Mucosa of gallbladder (tissue), 1 donor: ENCODE measurements at regions not wholly inside any gene's neighbourhood (a gene's known extent, or its start where the extent isn't known, plus 50 kb on each side); places are given as distances from the start of the nearest gene placed in this dataset.
"Not testable (repeated sequence)": the region's sequence is repeated elsewhere in the genome, so short reads cannot be mapped to it uniquely, and the experiment has no call there.

Source experiments
- DNase-seq: peaks from one replicate; pipeline ENCODE4 v3.0.0-alpha.2; 2020; ENCODE audit warnings: low spot score
- donor health status: DM: no; HTN: no; CAD: no.

DNA sequence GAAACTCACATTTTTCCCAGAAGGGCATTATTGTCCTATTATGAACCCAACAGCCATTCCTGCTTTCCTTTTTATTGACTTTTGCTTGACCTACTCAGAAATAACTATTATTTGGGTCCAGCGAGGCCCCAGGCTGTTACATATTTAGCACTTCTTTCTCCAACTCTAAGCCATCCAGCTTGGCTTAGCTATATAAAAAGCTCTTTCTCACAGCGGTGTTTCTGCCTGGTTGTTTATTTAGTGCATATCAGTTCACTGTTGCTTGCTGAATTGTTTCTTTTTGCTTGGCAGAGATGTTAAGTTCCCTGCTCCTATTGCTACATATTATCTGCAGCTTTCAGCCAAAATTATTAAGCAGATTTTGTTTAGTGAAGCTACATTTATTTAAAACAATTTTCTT, 1156.8 kb upstream of the SEMA6A start:
- DNase-seq: no peak

DNA sequence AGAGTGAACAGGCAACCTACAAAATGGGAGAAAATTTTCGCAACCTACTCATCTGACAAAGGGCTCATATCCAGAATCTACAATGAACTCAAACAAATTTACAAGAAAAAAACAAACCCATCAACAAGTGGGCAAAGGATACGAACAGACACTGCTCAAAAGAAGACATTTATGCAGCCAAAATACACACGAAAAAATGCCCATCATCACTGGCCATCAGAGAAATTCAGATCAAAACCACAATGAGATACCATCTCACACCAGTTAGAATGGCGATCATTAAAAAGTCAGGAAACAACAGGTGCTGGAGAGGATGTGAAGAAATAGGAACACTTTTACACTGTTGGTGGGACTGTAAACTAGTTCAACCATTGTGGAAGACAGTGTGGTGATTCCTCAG, 1146.2 kb upstream of the SEMA6A start:
- DNase-seq: not testable (repeated sequence)

DNA sequence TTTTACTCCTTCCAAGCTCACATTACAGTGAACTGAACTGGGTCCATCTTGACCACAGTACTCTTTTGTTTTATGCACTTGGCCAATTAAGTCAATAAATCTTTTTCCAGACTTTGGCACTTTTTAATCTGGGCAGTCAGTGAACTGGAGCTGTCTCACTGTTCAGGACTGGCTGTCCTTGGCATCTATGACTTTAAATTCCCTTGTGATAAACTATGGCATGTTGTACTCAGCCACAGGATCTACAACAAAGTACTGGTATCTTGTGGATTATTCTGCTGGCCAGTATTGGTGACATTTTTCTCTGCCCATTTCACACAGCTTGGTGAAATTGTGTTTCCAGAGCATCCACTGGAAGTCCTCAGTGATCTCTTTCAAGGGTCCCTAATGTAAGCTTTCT, 1144.8 kb upstream of the SEMA6A start:
- no peak for DNase-seq

DNA sequence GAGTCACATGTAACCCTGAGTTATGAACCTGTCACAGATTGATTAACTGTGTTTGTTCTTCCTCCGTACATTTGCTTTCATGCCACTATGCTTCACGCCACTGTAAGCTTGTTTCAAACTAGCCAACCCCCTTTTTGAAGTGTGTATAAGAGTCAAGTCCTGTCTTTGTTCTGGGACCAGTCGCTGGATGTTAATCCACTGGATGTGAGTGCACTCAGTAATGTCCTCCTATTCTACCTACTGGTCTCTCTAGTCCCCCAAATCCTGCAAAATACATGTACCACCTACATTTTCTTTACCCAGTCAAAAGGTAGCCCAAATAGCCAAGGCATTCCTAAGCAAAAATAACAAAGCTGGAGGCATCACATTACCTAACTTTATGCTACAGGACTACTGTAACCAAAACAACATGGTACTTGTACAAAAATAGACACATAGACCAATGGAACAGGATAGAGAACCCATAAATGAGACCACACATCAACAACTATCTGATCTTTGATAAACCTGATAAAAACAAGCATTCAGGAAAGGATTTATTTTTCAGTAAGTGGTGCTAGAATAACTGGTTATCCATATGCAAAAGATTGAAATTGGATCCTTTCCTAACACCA, 1139.1 kb upstream of the SEMA6A start:
- DNase-seq: no peak

DNA sequence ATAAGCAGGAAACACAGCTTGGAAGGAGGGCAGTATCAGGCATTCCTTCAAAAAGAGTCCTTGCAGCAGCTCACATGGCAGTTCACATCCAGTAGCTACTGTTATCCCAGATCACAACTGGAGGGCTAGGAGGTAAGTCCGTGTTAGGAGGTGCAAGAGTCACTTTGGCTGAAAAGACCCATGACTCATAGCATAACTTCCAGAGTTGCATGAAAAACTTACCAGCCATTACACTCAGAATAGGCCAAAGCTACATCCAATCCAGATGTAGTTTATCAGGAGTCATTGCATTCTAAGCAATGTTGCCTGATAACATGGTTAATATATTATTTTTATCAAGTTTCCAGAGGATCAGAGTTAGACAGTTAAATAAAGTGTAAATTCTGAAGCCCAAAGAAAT, 1126.4 kb upstream of the SEMA6A start:
- DNase-seq: no peak

DNA sequence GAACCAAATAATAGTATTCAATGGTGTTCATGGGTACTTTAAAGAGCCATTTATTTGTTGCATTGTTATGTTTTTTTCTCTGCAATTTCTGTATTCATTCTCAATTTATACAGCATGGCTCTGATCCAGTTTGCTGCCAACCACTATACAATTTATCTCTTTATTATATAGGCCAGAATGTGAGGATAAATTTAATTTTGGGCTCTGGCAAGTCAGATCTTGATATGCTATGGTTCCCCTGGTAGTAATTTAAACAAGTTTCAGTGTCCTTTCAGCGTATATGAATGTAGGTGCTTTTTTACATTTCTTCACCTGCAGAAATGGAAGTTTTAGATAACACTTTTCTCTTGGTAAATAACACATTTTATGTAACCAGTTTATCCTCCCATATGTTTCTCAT, 1118.0 kb upstream of the SEMA6A start:
- no peak for DNase-seq

DNA sequence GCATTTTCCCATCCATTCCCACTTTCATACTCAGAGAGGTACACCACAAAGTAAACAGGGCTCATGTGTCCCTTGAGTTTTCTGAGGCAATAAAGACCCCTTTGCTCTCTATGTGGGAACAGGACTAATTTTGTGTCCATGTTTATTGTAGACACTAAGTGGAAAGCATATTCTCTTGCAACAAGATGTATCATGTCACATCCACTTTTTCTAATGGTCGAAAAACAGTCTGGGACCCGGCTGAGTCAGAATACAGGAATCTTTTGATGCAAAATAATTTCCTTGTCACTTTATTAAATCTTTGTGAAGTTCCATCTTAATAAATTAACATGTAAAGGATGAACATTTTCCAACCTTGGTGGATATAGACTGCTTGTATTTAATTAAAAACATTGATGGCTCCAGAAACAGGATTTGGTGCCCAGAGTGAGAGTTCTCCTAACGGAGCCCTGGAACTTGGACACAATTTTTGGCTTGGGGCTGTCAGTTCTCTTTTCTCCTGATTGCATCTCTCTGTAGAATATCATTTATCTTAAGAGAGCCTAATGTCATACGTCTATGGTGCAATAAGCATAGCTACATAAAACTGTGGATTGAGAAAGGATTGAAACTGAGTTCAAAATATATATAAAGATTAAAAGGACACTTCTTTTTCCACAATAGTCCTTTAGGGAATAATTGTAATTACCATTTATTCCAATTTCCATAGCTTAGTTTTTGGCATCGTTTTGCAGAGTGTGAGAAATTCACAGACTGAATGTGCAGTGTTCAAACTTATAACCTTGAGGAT, 1116.7 kb upstream of the SEMA6A start:
- no peak for DNase-seq

DNA sequence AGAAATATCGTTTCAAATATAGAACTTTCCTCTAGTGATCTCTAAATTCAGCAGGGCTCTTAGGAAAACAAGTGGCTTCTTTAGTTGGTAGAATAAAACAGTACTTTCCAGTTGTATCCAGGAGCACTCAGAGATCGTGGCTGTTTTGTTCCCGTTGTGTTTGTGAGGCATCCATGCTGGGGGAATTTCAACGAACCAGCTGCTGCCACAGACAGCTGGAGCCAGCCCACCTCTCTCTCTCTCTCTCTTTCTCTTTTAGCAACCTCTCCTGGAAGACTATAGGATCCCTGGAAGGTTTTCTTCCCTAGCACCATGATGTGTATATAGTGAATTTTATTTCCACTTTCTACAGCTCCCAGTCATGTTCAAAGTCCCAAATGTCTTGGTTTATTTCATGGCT, 1116.0 kb upstream of the SEMA6A start:
- DNase-seq: no peak

DNA sequence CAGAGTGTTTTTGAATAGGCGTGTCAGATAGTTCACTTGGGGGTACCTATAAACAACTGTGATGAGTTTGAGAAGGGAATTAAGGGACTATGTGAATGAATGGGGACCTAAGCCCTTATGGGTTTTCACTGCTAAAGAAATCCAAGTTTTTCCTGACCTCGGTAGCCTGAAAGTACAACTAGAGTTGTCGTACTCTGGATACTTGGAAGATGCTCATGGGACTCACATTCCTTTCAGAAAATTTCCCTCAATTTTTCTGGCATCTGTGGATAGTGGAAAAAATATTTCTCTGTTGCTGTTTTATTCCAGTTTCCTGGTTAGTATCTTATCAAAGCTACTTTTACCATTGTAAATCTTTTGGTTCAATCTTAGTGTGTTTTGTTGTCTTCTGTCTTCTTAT, 1112.3 kb upstream of the SEMA6A start:
- no peak for DNase-seq

DNA sequence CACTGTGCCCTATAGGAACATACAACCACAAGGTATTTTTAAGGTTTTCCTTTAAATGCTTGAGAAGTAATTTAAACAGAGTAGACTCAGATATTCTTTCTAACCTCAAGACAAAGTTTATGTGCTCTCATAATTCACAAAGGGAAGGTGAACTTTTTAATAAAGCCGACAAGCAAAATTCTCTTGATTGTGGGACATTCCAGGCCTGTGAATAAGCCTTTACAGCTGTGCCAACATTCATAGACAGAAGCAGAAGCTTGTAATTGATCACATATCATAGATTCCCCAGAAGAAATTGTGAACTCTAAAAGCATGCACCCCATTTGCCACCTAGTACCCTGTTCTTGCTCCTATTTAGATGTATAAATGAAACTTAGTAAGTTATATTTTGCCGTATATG, 1107.8 kb upstream of the SEMA6A start:
- DNase-seq: no peak

DNA sequence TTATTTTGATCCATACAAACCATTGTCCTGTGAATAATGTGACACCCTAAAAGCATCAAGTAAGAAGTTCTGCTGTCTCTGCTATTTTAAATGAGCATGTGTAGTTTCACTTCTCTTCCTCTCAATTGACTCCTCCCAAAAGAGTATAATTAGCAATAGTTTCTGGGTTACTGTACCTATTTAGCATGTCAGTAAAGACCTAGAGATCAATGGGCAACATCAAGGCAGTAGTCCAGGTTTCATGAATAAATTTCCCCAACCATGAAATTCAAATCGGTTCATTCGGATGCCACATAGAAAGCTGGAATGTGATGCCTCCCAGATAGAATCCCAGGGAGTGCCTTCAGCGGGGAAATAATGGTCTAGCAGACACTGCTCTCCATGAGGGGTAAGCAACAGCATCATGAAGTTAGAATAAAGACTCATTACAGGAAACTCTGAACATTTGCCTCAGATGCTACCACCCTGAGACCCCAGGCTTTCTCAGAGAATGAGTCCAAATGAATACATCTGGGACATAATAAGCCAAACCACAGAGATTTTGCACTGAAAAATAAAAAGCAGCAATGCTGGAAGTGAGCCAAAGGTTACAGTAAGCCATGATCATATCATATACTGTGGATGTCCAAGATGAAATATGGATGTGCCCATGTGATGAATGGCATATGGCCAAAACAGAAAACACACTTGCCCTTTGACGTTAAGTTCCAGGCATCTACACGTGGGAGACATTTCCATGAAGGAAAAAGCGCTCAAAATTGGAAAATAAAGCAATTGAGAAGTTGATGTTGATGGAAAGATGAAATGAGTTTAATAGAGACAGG, 1107.0 kb upstream of the SEMA6A start:
- no peak for DNase-seq

DNA sequence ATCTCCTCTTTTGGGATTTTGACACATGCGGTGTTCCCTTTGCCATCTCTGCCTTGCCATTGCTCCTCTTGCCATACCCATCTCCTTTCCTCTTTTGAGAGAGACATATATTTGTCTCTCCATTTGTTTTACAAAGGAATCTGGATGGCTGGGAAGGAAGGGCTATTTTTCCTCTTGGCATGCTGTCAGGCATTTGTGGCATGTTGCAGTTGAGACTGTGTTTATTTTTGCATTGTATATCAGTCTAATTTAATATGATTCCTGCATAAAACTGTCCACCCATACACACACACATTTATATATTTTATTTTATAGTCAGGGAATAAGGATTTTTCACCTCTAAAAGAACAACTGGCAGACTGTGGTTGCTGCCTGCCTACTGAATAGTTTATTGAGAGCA, 1105.8 kb upstream of the SEMA6A start:
- no peak for DNase-seq

DNA sequence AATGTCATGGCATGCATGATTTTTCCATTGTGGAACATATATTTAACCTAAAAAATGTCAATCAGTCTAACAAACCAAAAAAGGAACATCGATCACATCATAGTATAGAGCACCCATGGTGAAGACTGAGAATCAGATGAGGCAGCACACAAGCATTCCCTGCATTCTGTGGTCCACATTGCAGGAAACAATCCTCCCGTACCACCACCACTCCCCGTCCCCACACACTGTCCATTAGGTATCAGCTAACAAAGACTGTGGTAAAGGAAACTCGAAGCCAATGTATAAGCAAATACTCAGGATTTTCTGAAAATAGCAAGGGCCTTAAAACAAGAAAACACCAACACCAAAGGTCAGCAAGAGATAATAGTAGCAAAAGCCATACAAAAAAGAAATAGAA, 1104.4 kb upstream of the SEMA6A start:
- no peak for DNase-seq

DNA sequence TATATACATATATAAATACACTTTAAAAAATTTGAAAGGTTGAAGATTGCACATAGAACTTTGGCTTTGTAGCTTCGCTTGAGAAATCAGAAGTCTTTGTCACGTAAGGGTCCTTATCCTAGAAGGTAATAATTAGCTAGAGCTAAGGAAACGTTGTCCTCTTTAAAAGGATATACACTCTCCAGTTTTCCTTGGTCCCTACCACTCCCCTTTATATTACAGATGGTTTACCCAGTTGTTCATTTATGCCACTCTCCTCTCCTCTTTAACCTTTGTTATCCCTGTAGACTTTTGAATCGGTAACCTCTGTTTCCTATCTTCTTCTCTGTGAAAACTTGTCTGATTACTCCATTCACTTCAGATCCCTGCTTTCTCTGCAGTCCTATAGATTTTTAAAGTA, 1101.0 kb upstream of the SEMA6A start:
- DNase-seq: no peak

DNA sequence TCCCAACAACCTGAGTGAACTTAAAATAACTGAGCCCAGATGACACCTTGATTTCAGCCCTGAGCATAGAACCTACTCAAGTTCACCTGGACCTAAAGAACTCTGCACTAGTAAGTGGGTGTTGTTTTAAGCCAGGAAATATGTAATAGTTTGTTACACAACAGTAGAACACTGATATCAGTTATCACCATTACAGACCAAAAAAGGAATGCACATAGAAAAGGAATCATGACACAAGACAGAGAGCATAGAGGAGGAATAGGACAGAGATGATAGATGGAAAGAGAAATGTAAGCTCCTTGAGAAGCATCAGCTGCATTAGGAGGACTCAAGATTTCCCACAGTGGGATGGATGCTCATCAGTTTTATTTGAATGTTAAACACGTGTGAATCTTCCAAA, 1096.9 kb upstream of the SEMA6A start:
- DNase-seq: no peak

DNA sequence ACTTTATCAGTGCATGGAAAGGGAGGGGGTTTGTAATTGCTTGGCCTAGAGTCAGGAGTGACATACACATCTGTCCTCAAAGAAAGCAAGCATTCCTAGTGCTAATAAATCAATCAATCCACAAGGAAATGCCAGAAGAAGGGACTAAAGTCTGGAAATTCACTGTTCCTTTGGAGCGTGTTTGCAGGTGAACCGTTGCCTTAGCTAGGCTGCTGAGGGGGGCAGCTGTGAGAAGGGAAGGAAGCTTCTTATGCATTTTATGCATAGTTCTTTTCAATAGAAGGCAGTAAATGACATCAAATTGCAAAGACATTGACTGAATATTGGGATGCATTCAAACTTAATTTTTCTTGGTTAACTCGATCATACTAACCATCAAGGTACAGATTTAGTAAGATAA, 1092.5 kb upstream of the SEMA6A start:
- DNase-seq: no peak

DNA sequence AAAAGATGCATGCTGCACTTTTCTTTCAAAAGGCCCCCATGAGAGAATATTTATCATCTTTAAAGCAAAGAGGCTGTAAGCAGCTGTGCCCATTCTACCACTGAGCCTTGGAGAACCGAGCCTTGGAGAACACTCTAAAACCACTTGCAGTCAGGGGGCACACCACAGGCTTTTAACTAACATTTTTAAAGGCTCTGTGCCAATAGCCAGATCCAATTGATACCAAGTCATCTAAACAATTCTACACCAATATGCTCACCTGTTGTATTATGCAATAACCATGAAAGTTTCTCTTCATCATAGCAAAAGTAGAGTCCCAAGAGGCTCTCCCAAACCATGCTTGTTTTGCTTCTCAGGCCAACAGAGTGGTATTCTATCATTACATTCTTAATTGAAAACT, 1090.5 kb upstream of the SEMA6A start:
- no peak for DNase-seq

DNA sequence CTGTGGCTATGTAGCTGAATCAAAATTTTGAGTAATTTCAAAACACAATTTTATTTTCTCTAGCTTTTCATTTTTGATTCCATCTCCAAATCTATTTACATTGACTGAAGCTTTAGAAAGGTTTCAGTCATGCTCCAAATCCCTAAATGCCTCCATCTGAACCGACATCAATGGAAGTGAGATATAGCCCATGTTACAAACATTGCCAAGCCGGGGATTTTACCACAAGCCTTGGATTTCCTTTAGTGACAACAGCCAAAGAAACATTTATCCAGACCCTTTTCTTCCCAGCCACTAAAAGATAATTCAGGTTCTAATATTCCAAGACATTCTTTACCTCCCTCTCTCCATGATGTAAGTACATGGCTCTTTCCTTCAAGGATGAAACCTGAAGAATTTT, 1087.7 kb upstream of the SEMA6A start:
- DNase-seq: no peak

DNA sequence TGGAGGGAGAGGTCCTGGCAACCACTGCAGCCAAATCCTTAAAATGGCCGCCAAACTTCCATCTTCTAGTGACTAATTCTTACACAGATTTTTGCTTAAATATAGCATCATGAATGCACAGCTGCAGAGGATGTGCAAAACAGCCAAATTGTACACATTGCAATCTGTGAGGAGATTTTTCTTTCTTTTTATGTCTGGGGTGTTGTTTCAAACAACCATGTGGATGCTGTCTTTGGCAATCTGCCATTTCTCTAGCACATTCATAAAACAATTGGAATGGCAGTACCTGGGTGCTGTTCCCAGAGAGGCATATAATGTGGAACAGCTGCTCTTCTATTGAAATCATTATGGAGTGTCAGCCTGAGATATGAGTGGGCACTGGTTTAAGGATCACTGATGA, 1082.9 kb upstream of the SEMA6A start:
- no peak for DNase-seq

DNA sequence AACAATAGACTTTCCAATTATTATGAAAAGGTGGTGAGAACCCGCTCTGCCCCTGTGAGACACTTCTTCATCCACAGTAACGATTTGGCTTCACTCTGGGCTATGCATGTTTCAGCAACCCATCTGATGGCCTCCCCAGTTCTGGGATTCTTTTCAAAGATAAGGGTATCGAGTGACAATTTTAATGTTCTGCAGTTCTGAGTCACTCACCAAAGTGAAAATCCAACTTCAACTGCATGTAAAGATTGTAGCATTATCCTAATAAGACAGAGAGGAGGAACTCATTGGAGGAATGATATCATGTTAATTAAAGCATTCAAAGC, 1078.3 kb upstream of the SEMA6A start:
- no peak for DNase-seq

DNA sequence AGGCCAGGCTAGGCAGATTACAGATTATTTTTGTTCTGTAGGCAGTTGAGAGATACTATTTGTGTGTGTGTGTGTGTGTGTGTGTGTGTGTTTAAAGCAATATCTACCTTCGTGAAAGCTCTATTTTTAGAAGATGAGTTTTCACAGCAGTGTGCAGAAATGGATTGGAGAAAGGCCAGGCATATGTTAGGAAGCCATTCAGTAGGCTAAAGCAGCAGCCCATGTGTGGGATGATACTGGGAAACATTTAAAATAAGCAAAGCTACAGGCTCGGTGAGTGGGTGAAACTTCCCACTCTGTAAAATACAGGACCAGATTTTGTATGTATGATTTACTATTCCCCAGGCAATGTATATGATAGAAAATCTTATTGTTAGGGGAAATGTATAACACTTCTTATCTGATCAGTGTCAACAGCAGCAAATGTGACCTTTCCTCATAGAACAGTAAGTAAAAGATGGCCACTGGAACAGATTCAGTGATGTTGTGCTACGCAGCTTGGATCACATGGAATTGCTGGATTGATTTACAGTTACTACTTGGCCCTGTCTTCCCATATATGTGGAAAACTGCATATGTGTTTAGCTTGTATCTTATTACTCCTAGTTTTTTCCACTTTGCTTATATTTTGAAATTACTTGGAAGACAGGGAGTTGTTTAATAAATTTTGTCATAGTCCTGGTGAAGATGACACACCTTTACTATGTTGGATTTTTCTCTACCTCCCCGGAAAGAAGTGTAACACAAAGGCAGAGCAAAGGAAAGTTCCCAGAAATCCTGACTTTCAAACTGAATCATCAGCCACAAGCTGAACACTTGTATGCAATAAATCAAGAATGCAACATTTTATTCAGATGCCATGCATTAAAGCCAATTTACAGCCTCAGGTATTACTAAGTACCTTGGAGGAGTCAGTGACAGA, 1077.7 kb upstream of the SEMA6A start:
- no peak for DNase-seq

DNA sequence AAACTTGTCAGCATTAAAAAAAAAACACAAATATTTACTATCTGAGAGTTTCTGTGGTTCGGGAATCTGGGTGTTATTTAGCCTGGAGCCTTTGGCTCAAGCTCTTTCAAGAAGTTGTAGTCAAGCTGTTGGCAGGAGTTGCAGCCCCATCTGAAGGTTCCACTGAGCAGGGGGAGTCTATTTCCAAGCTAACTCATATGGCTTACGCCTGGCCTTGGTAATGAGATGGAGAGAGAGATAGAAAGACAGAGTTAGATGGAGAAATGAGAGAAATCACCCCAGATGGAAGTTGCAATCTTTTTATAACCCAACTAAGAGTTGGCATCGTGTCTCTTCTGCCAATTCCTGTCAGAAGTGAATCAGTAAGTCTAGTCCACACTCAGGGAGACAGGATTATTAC, 1075.2 kb upstream of the SEMA6A start:
- DNase-seq: no peak
